HG03103 (cell line): ENCODE measurements at regions not wholly inside any gene's neighbourhood (a gene's known extent, or its start where the extent isn't known, plus 50 kb on each side); places are given as distances from the start of the nearest gene placed in this dataset.
"Not testable (repeated sequence)": the region's sequence is repeated elsewhere in the genome, so short reads cannot be mapped to it uniquely, and the experiment has no call there.

ENCODE experiments used
- ATAC-seq: cut with Tn5 transposase; IDR thresholded peaks from one replicate; pipeline ENCODE4 v1.9.1; 2021; ENCODE audit warnings: low read depth; ENCODE audit not compliant: unreplicated experiment

- ATAC-seq = no peak
Measured at GRCh38 chr13:21871919-21872318, 201.0 kb downstream of the FGF9 start.

- no peak for ATAC-seq
Measured at GRCh38 chr13:21872795-21873194, 201.9 kb downstream of the FGF9 start.

DNA sequence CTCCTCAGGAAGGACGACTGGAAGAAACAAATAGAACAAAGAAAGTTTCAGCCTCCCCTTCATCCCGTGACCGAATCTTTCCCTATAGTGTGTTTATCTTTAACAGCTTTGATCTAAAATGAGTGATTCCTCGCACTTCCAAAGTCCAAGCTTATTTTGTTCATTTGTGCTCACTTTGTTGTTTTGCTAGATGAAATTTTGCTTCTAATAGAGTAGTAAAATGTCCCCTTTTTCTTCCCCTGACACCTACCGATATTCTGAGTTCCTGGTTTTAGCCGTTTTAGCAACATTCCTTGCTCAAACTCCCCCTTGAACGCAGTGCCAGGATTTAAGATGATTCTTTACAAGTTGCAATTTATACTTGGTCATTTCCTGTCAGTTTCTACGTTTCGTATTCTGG lies 204.2 kb downstream of the FGF9 start:
- no peak for ATAC-seq

GRCh38 chr13:21879263-21879914 lies 208.5 kb downstream of the FGF9 start:
- no peak for ATAC-seq

GRCh38 chr13:21882766-21883165 lies 211.9 kb downstream of the FGF9 start:
- no peak for ATAC-seq

- ATAC-seq = no peak
Measured at GRCh38 chr13:21883713-21884112, 212.8 kb downstream of the FGF9 start.

DNA sequence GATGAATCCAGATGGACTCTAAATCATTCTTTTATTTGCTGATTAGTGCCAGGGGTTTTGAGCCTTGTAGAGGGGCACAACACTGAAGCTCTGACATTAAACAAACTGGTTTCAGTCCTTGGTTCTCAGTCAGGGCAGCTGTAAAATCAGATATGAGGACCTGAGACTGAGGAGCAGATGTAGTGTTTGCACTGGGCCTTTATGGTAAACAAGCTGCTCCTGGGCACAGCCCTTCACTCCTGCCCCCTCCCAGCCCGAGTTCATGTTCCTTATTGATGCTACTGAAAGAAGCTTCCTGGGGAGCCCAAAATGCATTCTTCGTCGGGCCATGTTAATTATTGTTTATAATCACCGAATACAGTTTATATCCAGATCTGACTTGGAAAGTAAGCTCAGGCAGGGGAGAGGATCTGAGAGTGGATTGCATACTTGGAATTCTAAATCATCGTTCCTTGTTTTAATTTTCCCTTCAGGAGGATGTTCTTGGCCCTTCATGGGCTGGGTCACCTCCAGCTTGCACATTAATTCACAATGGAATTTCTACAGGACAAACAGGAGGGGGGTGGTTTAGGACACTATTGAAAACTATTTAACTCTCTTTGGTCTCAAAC lies 213.5 kb downstream of the FGF9 start:
- ATAC-seq = no peak

- no peak for ATAC-seq
Measured at GRCh38 chr13:21884965-21885567, 214.2 kb downstream of the FGF9 start.

DNA sequence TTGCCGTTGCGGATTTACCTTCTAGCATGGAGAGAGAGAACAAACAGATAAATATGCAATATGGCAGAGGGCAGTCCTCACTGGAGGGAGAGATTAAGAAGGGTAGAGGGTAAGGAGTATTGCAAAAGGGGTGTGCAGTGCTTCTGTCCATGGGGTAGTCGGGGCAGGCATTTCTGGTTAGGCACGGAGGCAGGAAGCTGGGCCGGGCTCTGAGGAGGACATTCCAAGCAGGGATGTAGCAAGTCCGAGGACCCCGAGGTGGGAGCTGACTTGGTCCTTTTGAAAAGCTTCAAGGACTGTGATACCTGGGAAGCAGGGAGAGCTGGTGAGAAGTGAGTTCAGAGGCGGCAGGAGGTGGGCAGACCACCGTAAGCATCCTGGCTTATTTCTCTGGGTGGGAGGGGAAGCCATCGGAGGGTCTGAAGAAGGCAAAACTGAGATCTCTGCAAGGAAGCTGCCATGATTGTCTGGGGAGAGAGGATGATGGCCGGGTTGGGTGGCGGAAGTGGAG lies 214.9 kb downstream of the FGF9 start:
- ATAC-seq = no peak

GRCh38 chr13:21889651-21890050 lies 218.8 kb downstream of the FGF9 start:
- no peak for ATAC-seq

- not testable (repeated sequence) for ATAC-seq
Measured at GRCh38 chr13:21890220-21890619, 219.3 kb downstream of the FGF9 start.

DNA sequence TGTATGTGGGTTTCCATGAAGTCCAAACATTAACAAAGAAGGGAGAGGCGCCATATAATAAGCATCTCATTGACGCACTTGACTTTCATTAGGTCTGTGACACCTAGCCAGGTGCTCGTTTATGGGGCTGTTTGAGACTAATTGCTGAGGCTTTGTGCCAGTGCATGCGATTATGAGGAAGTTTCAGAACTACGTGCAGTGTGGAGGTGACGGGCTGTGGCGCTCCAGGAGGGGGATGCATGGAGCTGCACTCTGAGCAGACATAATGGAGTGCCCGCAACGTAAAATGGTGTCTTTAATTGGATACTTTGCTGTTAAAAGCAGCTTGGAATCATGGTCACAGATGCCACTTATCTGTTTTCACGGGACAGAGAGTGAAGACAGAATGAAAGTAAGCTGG lies 223.2 kb downstream of the FGF9 start:
- ATAC-seq = no peak

- ATAC-seq = no peak
Measured at GRCh38 chr13:21894703-21895699, 224.1 kb downstream of the FGF9 start.

DNA sequence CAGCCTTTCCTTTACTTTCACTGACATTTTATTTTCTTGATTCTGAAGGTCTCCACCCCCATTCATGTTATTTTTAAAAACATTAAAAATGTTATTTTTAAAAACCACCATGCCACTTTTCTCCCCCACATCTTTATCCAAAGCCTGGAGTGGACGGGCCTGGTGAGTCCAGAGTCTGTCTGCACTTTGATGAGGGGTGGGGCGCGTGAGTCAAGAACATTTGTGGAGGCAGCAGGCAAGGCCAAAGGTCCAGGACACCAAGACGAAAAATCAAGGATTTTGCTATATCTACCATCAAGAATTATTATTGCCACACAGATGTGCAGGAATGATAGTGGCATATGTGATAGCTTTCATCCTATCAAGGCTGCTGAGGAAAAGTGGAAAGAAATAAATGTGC lies 224.9 kb downstream of the FGF9 start:
- no peak for ATAC-seq

DNA sequence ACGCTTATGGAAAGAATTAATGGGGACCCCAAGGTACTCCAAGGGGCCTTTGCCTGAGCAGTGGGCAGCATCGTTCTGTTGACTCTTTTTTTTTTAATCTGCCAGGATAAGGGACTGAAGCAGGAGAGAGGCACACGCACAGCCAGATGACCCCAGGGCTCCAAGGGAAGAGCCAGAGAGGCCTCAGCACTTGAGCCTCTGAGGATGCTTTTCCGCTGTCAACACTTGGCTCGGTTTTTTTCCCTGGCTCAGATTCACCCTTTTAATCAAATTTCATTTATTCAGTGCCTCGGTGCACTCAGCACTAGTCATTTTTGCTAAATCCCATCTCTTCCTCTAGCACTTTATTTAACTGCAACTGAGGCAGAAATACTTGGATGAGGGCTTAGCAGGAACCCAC lies 226.3 kb downstream of the FGF9 start:
- no peak for ATAC-seq

DNA sequence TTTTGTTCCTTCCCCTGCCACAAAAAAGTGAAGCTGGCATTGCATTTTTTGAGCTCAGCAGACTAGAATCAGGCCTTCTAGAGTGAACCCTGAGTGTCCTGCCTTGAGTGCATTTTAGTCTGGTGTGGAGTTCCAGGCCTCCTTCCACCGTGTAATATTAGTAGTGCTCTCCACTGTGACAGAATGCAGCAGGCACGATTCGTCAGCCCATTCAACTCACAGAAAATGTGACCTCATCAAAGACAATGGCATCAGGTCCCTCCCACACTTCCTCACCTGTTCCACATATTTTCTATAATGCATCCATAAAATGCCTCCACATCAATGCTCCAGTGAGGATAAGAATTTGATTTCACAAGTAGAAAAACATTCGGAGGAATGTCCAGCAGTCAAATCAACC lies 227.6 kb downstream of the FGF9 start:
- no peak for ATAC-seq

DNA sequence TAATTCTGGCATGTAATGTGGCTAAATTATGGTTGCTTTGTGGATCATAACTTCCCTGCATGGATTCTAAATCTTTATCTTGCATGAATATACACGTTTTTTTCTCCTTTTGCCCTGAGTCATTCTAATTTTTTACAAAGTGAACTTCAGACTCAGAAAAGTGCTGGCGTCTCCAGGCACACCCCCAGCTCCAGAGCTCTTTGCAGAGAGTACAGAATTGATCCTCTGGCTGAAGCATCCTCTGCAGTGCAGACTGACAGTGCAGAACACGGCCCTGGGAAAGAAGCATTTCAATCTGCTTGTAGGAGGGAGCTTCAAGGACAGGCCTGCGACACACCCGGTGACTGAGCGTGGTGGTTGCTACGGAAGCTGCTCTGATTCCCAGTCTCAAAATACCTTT lies 228.1 kb downstream of the FGF9 start:
- ATAC-seq = no peak

- no peak for ATAC-seq
Measured at GRCh38 chr13:21901336-21901735, 230.5 kb downstream of the FGF9 start.

GRCh38 chr13:21901811-21902708 lies 231.2 kb downstream of the FGF9 start:
- no peak for ATAC-seq

GRCh38 chr13:21902709-21903098 lies 231.8 kb downstream of the FGF9 start:
- ATAC-seq = no peak
